Motor neuron (in vitro differentiated cells): ENCODE measurements at regions not wholly inside any gene's neighbourhood (a gene's known extent, or its start where the extent isn't known, plus 50 kb on each side); places are given as distances from the start of the nearest gene placed in this dataset.
"Not testable (repeated sequence)": the region's sequence is repeated elsewhere in the genome, so short reads cannot be mapped to it uniquely, and the experiment has no call there.

ENCODE experiments used
- ATAC-seq, 8 experiments: fragments of 200-7000 bp; cut with Tn5 transposase; replicated peaks in 6 of 8; 2 replicates each; pipeline ENCODE4 v1.8.0; 2021; ENCODE audit warnings: mild to moderate bottlenecking in 8 of 8, moderate library complexity in 8 of 8
- H3K27ac ChIP-seq, 2 donors: fragments of 250-450 bp; sonication (Bioruptor Pico); 2 replicates each; pipeline ENCODE4 v1.9.0; 2021; ENCODE audit warnings: antibody characterized with exemption in 2 of 2, mild to moderate bottlenecking in 2 of 2, moderate library complexity in 1 of 2
- H3K4me1 ChIP-seq, 2 donors: fragments of 250-450 bp; sonication (Bioruptor Pico); replicated peaks in 1 of 2; 2 replicates each; pipeline ENCODE4 v1.6.1; 2021; ENCODE audit warnings: antibody characterized with exemption in 2 of 2, mild to moderate bottlenecking in 2 of 2, moderate library complexity in 1 of 2
- H3K4me3 ChIP-seq, 5 donors: fragments of 250-450 bp; sonication (Bioruptor Pico); 2 replicates each; pipeline ENCODE4 v1.9.0; 2021; ENCODE audit warnings: antibody characterized with exemption in 5 of 5, mild to moderate bottlenecking in 5 of 5, moderate library complexity in 4 of 5
- WGBS, 10 experiments: fragments of 450-650 bp; shearing (Covaris generic); methylation state at CpG; one replicate each; pipeline ENCODE4 v1.0.0; 2022; 5-methylcytosine and 5-hydroxymethylcytosine counted together
- in situ Hi-C, 9 experiments: fragments of 400-800 bp; cut with MboI; loops; one replicate each; pipeline ENCODE4 v1.15.0; 2021; ENCODE audit warnings: low sequenced_read_pairs in 9 of 9, low pct_unique_long_range_greater_than_20kb in 2 of 9; ENCODE audit not compliant: unreplicated experiment in 9 of 9

DNA sequence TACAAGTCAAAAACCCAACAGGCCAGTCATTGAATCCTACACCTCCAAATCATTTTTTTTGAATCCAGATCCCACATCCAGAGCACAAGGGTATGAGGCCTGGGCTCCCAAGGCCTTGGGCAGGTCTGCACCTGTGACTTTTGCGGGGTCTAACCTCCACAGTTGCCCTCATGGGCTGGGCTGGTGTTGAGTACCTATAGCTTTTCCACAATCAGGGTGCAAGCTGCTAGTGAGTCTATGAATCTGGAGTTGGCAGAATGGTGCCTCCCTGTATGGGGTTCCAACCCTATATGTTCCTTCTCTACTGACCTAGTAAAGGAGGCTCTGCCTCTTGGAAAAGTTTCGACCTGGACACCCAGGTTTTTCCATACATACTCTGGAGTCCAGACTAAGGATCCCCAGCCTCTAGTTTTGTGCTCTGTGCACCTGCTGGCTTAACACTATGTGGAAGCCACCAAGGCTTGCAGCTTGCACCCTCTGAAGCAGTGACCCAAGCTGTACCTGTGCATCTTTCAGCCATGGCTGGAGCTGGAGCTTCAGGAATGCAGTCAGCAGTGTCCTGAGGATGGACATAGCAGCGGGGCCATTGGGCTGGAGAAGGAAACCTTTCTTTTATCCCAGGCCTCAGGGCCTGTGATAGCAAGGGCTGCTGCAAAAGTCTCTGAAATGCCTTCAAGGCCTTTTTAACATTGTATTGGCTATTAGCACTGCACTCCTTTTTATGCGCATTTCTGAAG, 233.6 kb downstream of the CWH43 start:
- ATAC-seq, H3K27ac ChIP-seq, H3K4me3 ChIP-seq, in situ Hi-C loops, H3K4me1 ChIP-seq: not testable (repeated sequence)
- 0 to 40% (median 10%) methylated on average over 1 to 4 of the region's 4 CpGs for WGBS, 10 experiments

DNA sequence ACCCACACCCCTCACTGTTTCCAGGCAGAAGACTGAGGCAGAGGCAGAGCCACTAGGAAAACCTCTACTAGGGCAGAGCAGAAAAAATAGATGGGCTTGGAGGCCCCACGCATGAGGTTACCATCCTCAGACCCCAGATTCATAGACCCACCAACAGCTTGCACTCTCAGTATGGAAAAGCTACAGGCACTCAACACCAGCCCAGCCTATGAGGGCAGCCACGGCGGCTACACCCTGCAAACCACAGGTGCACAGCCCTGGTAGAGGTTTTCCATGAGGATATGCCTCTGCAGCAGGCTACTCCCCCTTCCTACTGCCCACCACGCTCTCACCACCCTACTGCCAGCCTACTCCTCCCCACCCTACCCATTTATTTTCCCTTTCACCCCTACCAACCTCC, 235.1 kb downstream of the CWH43 start:
- WGBS, 10 experiments: 0 to 71% (median 15%) methylated on average over 2 to 3 of the region's 4 CpGs
- ATAC-seq: no peak
- in situ Hi-C loops: no loop called here
- no peak overlapping the region for H3K4me3 ChIP-seq
- no peaks in the 10 kb centered on the region for H3K4me1 ChIP-seq
- no peak overlapping the region for H3K27ac ChIP-seq

DNA sequence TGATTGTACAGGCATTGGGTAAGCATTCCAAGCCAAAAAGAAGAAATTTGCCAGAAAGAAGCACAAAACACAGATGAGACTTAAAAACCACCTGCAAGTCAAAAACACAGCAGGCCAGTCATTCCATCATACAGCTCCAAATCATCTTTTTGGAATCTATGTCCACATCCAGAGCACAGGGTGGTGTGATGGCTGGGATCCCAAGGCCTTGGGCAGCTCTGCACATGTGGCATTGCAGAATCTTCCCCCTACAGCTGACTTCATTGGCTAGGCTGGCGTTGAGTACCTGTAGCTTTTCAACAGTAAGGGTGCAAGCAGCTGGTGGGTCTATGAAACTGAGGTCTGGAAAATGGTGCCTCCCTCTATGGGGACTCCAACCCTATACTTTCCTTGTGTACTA, 236.7 kb downstream of the CWH43 start:
- 20% methylated on average over 1 of the region's 1 CpG; no CpG with 5 or more reads in 9 of the 10 experiments for WGBS, 10 experiments
- H3K27ac ChIP-seq, in situ Hi-C loops, H3K4me1 ChIP-seq, ATAC-seq, H3K4me3 ChIP-seq: not testable (repeated sequence)

DNA sequence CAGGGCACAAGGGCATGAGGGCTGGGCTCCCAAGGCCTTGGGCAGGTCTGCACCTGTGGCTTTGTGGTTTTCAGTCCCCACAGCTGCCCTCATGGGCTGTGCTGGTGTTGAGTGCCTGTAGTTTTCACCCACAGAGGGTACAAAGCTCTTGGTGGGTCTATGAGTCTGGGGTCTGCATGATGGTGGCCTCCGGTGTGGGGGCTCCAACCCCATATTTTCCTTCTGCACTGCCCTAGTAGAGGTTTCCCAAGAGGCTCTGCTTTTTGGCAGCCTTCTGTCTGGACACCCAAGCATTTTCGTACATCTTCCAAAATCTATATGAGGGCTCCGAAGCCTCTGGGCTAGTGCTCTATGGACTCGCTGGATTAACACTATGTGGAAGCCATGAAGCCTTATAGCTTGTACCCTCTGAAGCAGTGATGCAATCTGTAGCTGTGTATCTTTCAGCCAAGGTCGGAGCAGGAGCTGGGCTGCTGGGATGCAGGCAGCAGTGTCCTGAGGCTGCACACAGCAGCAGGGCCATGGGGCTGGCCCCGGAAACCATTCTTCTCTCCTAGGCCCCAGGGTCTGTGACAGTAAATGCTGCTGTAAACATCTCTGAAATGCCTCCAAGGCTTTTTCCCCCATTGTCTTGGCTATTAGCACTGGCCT, 240.3 kb downstream of the CWH43 start:
- H3K4me3 ChIP-seq, H3K27ac ChIP-seq, in situ Hi-C loops, H3K4me1 ChIP-seq, ATAC-seq: not testable (repeated sequence)
- WGBS, 10 experiments: 0 to 40% (median 24%) methylated on average over 1 to 3 of the region's 6 CpGs; no CpG with 5 or more reads in 7 of the 10 experiments

DNA sequence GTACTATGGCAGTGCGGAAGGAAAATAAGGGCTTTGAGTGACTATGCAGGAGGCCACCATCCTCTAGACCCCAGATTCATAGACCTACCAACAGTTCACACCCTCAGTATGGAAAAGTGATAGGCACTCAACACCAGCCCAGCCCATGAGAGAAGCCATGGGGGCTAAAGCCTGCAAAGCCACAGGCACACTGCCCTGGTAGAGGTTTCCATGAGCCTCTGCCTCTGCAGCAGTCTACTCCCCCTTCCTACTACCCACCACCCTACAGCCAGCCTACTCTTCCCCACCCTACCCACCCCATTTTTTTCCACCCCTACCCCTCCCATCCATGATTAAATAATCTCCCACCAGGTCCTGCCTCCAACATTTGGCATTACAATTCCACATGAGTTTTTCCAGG, 241.9 kb downstream of the CWH43 start:
- H3K4me1 ChIP-seq, H3K4me3 ChIP-seq, H3K27ac ChIP-seq, ATAC-seq, in situ Hi-C loops: not testable (repeated sequence)
- WGBS, 10 experiments: no CpG with 5 or more reads among the region's 1 CpG

DNA sequence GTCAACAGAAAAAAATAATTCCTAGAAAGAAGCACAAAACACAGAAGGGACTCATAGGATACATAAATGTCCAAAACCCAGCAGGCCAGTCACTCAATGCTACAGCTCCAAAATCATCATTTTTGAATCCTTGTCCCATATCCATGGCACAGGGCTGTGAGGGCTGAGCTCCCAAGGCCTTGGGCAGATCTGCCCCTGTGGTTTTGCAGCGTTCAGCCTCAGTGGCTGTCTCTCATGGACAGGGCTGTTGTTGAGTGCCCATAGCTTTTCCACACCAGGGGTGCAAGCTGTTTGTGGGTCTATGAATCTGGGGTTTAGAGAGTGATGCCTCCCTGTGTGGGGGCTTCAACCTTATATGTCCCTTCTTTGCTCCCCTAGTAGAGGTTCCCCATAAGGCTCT, 243.2 kb downstream of the CWH43 start:
- ATAC-seq, H3K4me3 ChIP-seq, H3K4me1 ChIP-seq, in situ Hi-C loops, H3K27ac ChIP-seq: not testable (repeated sequence)
- no CpG with 5 or more reads among the region's 1 CpG for WGBS, 10 experiments

DNA sequence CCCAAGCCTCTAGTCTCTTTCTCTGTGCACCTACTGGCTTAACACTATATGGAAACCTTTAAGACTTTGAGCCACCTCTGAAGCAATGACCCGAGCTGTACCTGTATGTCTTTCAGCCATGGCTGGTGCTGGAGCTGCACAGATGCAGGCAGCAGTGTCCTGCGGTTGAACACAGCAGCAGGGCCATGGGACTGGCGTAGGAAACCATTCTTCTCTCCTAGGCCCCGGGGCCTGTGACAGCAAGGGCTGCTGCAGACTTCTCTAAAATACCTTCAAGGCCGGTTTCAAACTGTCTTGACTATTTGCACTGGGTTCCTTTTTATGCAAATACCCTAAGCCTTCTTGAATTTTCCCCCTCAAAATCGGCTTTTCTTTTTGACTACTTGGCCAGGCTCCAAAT, 243.6 kb downstream of the CWH43 start:
- 0 to 40% (median 17%) methylated on average over 1 to 4 of the region's 6 CpGs; no CpG with 5 or more reads in 5 of the 10 experiments for WGBS, 10 experiments
- ATAC-seq, H3K4me3 ChIP-seq, in situ Hi-C loops, H3K27ac ChIP-seq, H3K4me1 ChIP-seq: not testable (repeated sequence)

DNA sequence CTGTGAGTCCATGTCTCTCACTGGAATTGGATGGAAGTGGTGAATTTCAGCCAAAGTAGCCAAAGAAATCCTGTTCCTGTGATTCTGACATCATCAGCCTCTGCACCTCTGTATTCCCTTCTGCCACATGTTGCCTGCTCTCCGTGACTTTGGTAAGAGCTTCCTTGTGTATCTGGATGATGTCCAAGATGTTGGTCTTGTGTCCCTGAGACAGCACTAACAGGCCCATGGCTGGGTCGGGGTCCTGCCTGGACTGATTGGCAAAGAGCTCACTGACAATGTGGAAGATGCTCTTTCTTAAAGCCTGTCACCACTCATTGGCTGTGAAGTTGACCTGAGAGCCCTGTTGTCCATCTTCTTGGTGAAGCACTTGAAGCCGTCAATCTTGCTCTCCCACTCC, 247.3 kb downstream of the CWH43 start:
- no CpG with 5 or more reads among the region's 3 CpGs for WGBS, 10 experiments
- H3K4me3 ChIP-seq, ATAC-seq, in situ Hi-C loops, H3K27ac ChIP-seq, H3K4me1 ChIP-seq: not testable (repeated sequence)

DNA sequence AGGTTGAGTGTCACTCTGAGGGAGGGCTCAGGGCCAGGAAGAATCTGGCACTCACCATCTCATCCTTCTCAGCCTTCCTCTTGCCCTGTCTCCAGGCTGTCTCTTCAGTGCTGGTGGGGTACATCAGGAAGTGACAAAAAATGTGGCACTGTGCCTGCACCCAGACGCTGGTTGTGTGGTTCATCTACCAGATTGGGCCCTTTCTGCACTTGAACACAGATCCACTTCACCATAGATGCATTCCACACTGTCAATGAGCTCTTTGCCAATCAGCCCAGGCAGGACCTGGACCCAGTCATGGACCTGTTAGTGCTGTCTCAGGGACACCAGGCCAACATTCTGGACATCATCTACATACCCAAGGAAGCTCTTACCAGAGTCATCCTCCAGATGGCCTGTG, 247.7 kb downstream of the CWH43 start:
- in situ Hi-C loops, H3K4me3 ChIP-seq, H3K4me1 ChIP-seq, H3K27ac ChIP-seq, ATAC-seq: not testable (repeated sequence)
- WGBS, 10 experiments: 50% methylated on average over 1 of the region's 1 CpG; no CpG with 5 or more reads in 9 of the 10 experiments

DNA sequence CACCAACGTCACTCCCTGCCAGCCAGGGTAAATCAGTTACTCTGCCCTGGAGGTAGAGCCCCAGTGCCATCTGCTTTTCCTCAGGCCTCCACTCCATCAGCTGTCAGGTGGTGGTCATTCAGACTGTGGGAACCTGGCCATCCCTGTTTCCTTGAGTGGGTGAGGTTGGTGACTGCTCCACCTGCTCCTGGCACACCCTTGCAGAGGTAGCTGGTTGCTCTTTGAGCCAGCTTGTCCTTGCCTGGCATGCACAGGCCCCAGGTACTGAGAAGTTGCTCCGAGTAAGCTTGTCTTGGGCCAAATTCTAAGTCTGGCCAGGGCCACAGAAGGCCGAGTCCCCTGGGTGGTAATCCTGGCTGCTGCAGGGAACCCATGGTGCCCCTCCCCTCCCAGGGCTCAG, 248.3 kb downstream of the CWH43 start:
- H3K4me3 ChIP-seq, in situ Hi-C loops, ATAC-seq, H3K4me1 ChIP-seq, H3K27ac ChIP-seq: not testable (repeated sequence)
- WGBS, 10 experiments: no CpG with 5 or more reads among the region's 3 CpGs

DNA sequence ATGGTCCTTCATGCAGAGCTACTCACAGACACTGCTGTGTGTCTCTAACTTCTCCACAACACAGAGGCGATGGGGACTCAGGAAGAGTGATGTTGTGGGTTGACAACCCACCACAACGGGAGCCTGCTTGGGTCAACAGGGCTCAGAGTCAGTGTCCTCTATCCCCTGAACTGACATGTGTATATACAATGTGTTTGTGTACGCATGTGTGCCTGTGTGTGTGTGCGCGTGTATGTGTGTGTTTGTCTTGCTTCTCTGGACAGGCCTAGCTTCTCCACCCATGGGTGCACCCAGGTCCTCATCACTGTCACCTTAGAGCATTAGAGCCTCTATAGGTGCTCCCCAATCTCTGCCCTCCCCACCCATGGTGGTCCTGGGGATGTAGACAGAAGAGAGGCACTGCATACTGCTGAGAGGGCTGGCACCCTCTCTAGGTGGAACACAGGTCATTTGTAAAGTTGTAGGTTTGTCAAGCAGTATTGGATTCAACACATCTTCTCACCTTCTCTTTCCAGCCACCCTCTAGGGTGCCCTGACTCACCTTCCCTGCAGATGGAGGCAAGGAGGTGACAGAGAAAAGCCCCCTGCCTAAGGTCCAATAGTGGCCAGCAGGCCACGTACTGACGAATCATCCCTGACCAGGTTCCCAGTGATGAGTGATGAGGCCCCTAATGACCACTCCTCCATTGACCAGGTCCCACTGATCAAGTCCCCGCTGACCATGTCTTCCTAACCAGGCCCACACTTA, 249.5 kb downstream of the CWH43 start:
- in situ Hi-C loops, H3K4me3 ChIP-seq, H3K27ac ChIP-seq, H3K4me1 ChIP-seq, ATAC-seq: not testable (repeated sequence)
- 58 to 82% (median 60%) methylated on average over 1 to 4 of the region's 8 CpGs; no CpG with 5 or more reads in 5 of the 10 experiments for WGBS, 10 experiments

DNA sequence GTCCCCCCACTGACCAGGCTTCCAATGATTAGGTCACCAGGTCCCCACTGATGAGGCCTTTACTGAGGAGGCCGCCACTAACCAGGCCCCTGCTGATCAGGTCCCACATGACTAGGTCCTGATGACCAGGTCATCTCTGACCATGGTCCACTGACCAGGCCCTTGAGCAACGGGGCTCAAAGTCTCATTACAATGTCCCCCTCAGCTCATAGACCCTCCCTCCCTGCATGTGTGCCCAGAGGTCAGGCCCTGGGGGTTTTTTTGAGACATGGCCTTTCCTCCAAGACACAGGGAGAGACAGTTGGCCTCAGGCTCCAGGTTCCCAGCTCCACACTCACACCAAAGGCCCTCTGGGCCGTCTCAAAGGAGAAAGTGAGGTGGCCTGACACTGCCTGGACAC, 250.4 kb downstream of the CWH43 start:
- H3K4me3 ChIP-seq, ATAC-seq, H3K27ac ChIP-seq, H3K4me1 ChIP-seq, in situ Hi-C loops: not testable (repeated sequence)
- 0% methylated on average over 1 of the region's 3 CpGs; no CpG with 5 or more reads in 9 of the 10 experiments for WGBS, 10 experiments

DNA sequence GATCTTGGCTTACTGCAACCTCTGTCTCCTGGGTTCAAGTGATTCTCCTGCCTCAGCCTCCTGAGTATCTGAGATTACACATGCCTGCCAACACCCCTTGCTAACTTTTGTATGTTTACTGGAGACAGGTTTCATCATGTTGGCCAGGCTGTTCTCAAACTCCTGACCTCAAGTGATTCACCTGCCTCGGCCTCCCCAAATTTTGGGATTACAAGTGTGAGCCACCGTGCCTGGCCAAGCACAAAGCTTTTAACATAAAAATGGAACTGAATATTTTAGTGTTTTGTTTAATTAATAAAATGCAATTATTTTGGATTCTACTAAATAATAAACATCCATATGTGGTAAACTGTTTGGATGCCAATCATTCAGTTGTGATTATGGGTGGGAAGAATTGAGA, 255.2 kb downstream of the CWH43 start:
- H3K4me3 ChIP-seq, in situ Hi-C loops, H3K27ac ChIP-seq, ATAC-seq, H3K4me1 ChIP-seq: not testable (repeated sequence)
- WGBS, 10 experiments: no CpG with 5 or more reads among the region's 2 CpGs
